T follicular helper cell (primary cell): ENCODE measurements at regions not wholly inside any gene's neighbourhood (a gene's known extent, or its start where the extent isn't known, plus 50 kb on each side); places are given as distances from the start of the nearest gene placed in this dataset.

Experiments
- DNase-seq: peaks from one replicate; pipeline ENCODE4 v3.0.0-alpha.2; 2020; ENCODE audit warnings: low read depth

GRCh38 chr6:157772820-157773219 lies 50.2 kb upstream of the SNX9 start:
- DNase-seq = no peak
